Vagina (tissue), 2 donors: ENCODE measurements at regions not wholly inside any gene's neighbourhood (a gene's known extent, or its start where the extent isn't known, plus 50 kb on each side); places are given as distances from the start of the nearest gene placed in this dataset.

Source experiments
- POLR2AphosphoS5 ChIP-seq, 2 donors: sonication (generic); formaldehyde crosslinking; IDR thresholded peaks; one replicate each; pipeline ENCODE4 v1.9.0; 2017; ENCODE audit warnings: antibody characterized with exemption in 2 of 2, mild to moderate bottlenecking in 2 of 2, low read depth in 1 of 2; ENCODE audit not compliant: insufficient read depth in 1 of 2
- TF ChIP-seq, protein P1 (sequence below), 3 experiments: fragments of 450-650 bp in 2 of 3; fragments of 200-600 bp in 1 of 3; sonication (generic) in 1 of 3; IDR thresholded peaks; one replicate each; pipeline ENCODE4 v1.5.1; 2017 to 2019; ENCODE audit warnings: antibody characterized with exemption in 3 of 3, mild to moderate bottlenecking in 2 of 3, moderate library complexity in 2 of 3

DNA sequence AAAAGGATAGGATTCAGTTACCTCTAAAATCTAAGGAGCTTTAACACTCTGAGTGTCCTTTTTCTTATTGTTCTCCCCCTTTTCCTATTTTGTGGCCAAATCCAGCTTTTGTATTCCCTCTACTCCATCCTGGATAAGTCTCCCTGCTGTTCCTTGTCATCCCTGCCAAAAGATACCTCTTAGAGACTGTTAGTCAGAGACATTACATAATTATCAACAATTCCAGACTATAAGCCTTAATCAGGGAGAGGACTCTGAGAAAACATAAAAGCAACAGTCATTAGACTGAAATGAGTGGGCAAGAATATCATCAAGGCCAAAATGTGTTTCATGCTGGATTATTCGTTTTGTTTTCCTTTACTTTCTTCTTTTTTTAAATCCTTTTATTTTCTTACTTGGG, 206.9 kb downstream of the FAM47B start:
- TF ChIP-seq, protein P1, sequence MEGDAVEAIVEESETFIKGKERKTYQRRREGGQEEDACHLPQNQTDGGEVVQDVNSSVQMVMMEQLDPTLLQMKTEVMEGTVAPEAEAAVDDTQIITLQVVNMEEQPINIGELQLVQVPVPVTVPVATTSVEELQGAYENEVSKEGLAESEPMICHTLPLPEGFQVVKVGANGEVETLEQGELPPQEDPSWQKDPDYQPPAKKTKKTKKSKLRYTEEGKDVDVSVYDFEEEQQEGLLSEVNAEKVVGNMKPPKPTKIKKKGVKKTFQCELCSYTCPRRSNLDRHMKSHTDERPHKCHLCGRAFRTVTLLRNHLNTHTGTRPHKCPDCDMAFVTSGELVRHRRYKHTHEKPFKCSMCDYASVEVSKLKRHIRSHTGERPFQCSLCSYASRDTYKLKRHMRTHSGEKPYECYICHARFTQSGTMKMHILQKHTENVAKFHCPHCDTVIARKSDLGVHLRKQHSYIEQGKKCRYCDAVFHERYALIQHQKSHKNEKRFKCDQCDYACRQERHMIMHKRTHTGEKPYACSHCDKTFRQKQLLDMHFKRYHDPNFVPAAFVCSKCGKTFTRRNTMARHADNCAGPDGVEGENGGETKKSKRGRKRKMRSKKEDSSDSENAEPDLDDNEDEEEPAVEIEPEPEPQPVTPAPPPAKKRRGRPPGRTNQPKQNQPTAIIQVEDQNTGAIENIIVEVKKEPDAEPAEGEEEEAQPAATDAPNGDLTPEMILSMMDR (IDR thresholded peaks at IDR 0.05) = no peak
- TF ChIP-seq POLR2AphosphoS5 (IDR thresholded peaks at IDR 0.05; ENCODE audit: insufficient read depth in 1 of 2, low read depth in 1 of 2) = no peak
